ENCODE measurements at regions not wholly inside any gene's neighbourhood (a gene's known extent, or its start where the extent isn't known, plus 50 kb on each side); places are given as distances from the start of the nearest gene placed in this dataset.

DNA sequence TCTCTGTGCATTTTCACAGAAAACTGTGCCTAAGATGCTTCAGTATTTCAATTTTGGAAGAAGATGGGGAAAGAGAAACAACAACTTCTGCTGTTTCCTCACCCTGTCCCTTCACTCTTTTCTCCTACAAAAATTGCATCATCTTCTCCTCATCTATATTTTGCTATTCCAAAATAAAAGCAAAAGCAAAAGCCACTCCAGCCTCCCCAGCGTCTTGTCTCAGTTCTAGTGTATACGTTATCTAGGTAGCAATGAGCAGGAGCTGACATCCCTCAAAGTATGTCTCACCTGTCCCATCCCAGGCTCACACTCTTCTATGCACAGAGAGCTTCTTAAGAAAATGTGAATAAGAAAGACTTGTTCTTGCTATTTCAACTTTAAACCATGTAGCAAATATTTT lies 163.8 kb upstream of the TAB2 start:
- H3K27ac ChIP-seq (ENCODE audit: low read depth, low read length), result no peak overlapping the region
- no peak overlapping the region for H3K14ac ChIP-seq (ENCODE audit: insufficient read length)
- no peaks in the 10 kb centered on the region for H3K36me3 ChIP-seq (ENCODE audit: control insufficient read depth in 2 of 4, insufficient read depth in 4 of 4, low read length in 3 of 4)
- H3K23ac ChIP-seq (ENCODE audit: insufficient read length), result no peak overlapping the region
- H2BK15ac ChIP-seq (ENCODE audit: low read length), result no peak overlapping the region
- no peak overlapping the region for H3K18ac ChIP-seq (ENCODE audit: extremely low read depth, low read length)
- TF ChIP-seq CTBP2 (IDR thresholded peaks at IDR 0.05; ENCODE audit: borderline replicate concordance, insufficient read depth, insufficient read length, low read length) (no peak), TEAD4 (IDR thresholded peaks at IDR 0.05; ENCODE audit: low read depth, low read length) (no peak), SP1 (IDR thresholded peaks at IDR 0.05; ENCODE audit: low read depth, low read length) (no peak), HDAC6 (IDR thresholded peaks at IDR 0.05; ENCODE audit: low read depth, low read length) (no peak), GTF2F1 (IDR thresholded peaks at IDR 0.05; ENCODE audit: borderline replicate concordance, low read depth, low read length) (no peak), SIN3A (conservative IDR thresholded peaks at IDR 0.05 in 1 of 2, IDR thresholded peaks at IDR 0.05 in 1 of 2; ENCODE audit: low read depth in 1 of 2, low read length in 2 of 2) (no peak), FOSL1 (IDR thresholded peaks at IDR 0.05; ENCODE audit: insufficient read depth, low read depth, low read length) (no peak), KDM4A (IDR thresholded peaks at IDR 0.05; ENCODE audit: low read depth, low read length, severe bottlenecking) (no peak), SIRT6 (IDR thresholded peaks at IDR 0.05; ENCODE audit: low read length) (no peak)
- TF ChIP-seq, protein P1, sequence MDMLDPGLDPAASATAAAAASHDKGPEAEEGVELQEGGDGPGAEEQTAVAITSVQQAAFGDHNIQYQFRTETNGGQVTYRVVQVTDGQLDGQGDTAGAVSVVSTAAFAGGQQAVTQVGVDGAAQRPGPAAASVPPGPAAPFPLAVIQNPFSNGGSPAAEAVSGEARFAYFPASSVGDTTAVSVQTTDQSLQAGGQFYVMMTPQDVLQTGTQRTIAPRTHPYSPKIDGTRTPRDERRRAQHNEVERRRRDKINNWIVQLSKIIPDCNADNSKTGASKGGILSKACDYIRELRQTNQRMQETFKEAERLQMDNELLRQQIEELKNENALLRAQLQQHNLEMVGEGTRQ (IDR thresholded peaks at IDR 0.05; ENCODE audit: low read length), result no peak
- TF ChIP-seq, protein P2, sequence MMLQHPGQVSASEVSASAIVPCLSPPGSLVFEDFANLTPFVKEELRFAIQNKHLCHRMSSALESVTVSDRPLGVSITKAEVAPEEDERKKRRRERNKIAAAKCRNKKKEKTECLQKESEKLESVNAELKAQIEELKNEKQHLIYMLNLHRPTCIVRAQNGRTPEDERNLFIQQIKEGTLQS (IDR thresholded peaks at IDR 0.05; ENCODE audit: insufficient read depth, low read depth, low read length), result no peak
- H2BK5ac ChIP-seq (ENCODE audit: low read depth, low read length), result no peak overlapping the region
- no peak overlapping the region for H3K9ac ChIP-seq (replicated peaks in 1 of 4; ENCODE audit: extremely low read depth in 1 of 4, low read depth in 3 of 4, low read length in 3 of 4)
- no peak overlapping the region for H3K56ac ChIP-seq (replicated peaks; ENCODE audit: insufficient read length, low read depth, low read length)
- H2AK5ac ChIP-seq (ENCODE audit: low read depth, low read length), result no peak overlapping the region
- no peak overlapping the region for H3K4me3 ChIP-seq (ENCODE audit: extremely low read depth in 1 of 4, insufficient read depth in 2 of 4, low read depth in 3 of 4, low read length in 4 of 4)
- H3K27me3 ChIP-seq (replicated peaks in 1 of 4; ENCODE audit: control insufficient read depth in 3 of 4, extremely low read depth in 1 of 4, insufficient read depth in 3 of 4, low read length in 3 of 4), result no peaks in the 10 kb centered on the region
- ChIA-PET CTCF (ENCODE audit: partially characterized antibody) (interaction anchor here (0.7 to 1.6 kb wide), 3 partner anchors 41 to 125 kb away, joined by 3 to 4 read pairs (median 3); no protein-coding TSS in a partner anchor), POLR2A (ENCODE audit: partially characterized antibody) (no interaction called here)
- H2BK20ac ChIP-seq (ENCODE audit: low read length), result no peak overlapping the region
- no peaks in the 10 kb centered on the region for H3K9me3 ChIP-seq (ENCODE audit: insufficient read depth in 2 of 2, low read depth in 1 of 2, low read length in 1 of 2)
- no peak overlapping the region for H3K4me2 ChIP-seq (ENCODE audit: insufficient read depth in 1 of 2, low read depth in 2 of 2, low read length in 2 of 2)
- DNase-seq (ENCODE audit: low read depth in 1 of 2, low spot score in 2 of 2), result no peak
- no peak overlapping the region for H4K8ac ChIP-seq (ENCODE audit: extremely low read depth, insufficient read depth, low read length)
- no peak for FAIRE-seq
- no peak overlapping the region for H2BK12ac ChIP-seq (ENCODE audit: low read depth, low read length)
- H3K79me2 ChIP-seq (ENCODE audit: control insufficient read depth in 1 of 2, insufficient read depth in 2 of 2, low read length in 2 of 2), result no peaks in the 10 kb centered on the region
- 97% methylated on average over 2 of the region's 2 CpGs; no CpG with 5 or more reads in 1 of the 2 experiments for WGBS, 2 experiments (ENCODE audit: extremely low coverage in 1 of 2, insufficient coverage in 1 of 2, insufficient read length in 1 of 2, insufficient replicate concordance in 2 of 2, low coverage in 1 of 2, low lambda C conversion rate in 2 of 2, missing lambda C conversion rate in 1 of 2)
- no peak overlapping the region for H4K91ac ChIP-seq (replicated peaks; ENCODE audit: insufficient read length, low read length)
- no peaks in the 10 kb centered on the region for H3K23me2 ChIP-seq (ENCODE audit: low read depth, low read length)
- H3K4ac ChIP-seq (replicated peaks; ENCODE audit: insufficient read length, low read depth, low read length), result no peak overlapping the region
- no peaks in the 10 kb centered on the region for H3K79me1 ChIP-seq (ENCODE audit: low read depth, low read length)
- no peak overlapping the region for H4K5ac ChIP-seq (ENCODE audit: insufficient read length, low read depth, low read length)
- H3K4me1 ChIP-seq (replicated peaks in 1 of 4; ENCODE audit: control insufficient read depth in 3 of 4, insufficient read depth in 4 of 4, low read length in 3 of 4), result peaks cover 0 to 7% (median 2%) of the 10 kb centered on the region in 4 experiments; a peak in 2 of 7 replicates
- H4K20me1 ChIP-seq (replicated peaks in 1 of 2; ENCODE audit: control insufficient read depth in 1 of 2, insufficient read depth in 2 of 2, low read length in 2 of 2), result no peaks in the 10 kb centered on the region
- H2BK120ac ChIP-seq (replicated peaks; ENCODE audit: low read depth, low read length), result no peak overlapping the region
- no peak overlapping the region for H2AFZ ChIP-seq (ENCODE audit: low read length)

All from H1 (cell line).